BLaER1 treated with 17β-estradiol and CSF1 and Interleukin-3, amounts not matched to agents 10 nM and 100 nM (cell line): ENCODE measurements at regions not wholly inside any gene's neighbourhood (a gene's known extent, or its start where the extent isn't known, plus 50 kb on each side); places are given as distances from the start of the nearest gene placed in this dataset.

Experiments used
- H3K27ac ChIP-seq, 11 experiments: shearing (Covaris generic); formaldehyde crosslinking; 2 replicates each; pipeline ENCODE4 v1.8.1; 2022
- H3K27me3 ChIP-seq, 11 experiments: shearing (Covaris generic); formaldehyde crosslinking; 2 replicates each; pipeline ENCODE4 v1.8.1; 2022
- H3K36me3 ChIP-seq, 11 experiments: shearing (Covaris generic); formaldehyde crosslinking; 2 replicates each; pipeline ENCODE4 v1.8.1; 2022
- H3K4me1 ChIP-seq, 10 experiments: shearing (Covaris generic); formaldehyde crosslinking; 2 replicates each; pipeline ENCODE4 v1.8.1; 2022
- H3K4me2 ChIP-seq, 11 experiments: shearing (Covaris generic); formaldehyde crosslinking; 2 replicates each; pipeline ENCODE4 v1.8.1; 2022
- H3K4me3 ChIP-seq, 10 experiments: shearing (Covaris generic); formaldehyde crosslinking; 2 replicates each; pipeline ENCODE4 v1.8.1; 2022
- H3K9ac ChIP-seq, 11 experiments: shearing (Covaris generic); formaldehyde crosslinking; 2 replicates each; pipeline ENCODE4 v1.8.1; 2022
- H3K9me3 ChIP-seq, 11 experiments: shearing (Covaris generic); formaldehyde crosslinking; replicated peaks in 1 of 11; 2 replicates each; pipeline ENCODE4 v1.8.1; 2022
- H4K20me1 ChIP-seq, 11 experiments: shearing (Covaris generic); formaldehyde crosslinking; 2 replicates each; pipeline ENCODE4 v1.8.1; 2022
- Cebpa-rat ChIP-seq, 11 experiments: shearing (Covaris generic); IDR thresholded peaks; 2 replicates each; pipeline ENCODE4 v1.8.1; 2022

GRCh38 chr9:89252651-89253267, 58.2 kb upstream of the CKS2 start:
- Histone ChIP-seq H3K27me3 (no peaks in the 10 kb centered on the region), H3K4me2 (no peak overlapping the region), H4K20me1 (no peaks in the 10 kb centered on the region), H3K27ac (no peak overlapping the region), H3K9ac (no peak overlapping the region), H3K4me3 (no peak overlapping the region), H3K9me3 (peaks cover 7 to 24% (median 18%) of the 10 kb centered on the region in 11 experiments; a peak in 17 of 22 replicates), H3K36me3 (no peaks in the 10 kb centered on the region), H3K4me1 (peaks cover 3 to 24% (median 14%) of the 10 kb centered on the region in 10 experiments; a peak in 17 of 20 replicates)
- no peak for TF ChIP-seq Cebpa-rat (IDR thresholded peaks at IDR 0.05)

GRCh38 chr9:89254058-89254772, 56.8 kb upstream of the CKS2 start:
- Histone ChIP-seq H3K9ac (no peak overlapping the region), H4K20me1 (no peaks in the 10 kb centered on the region), H3K4me1 (peaks cover 0 to 15% (median 7%) of the 10 kb centered on the region in 10 experiments; a peak in 13 of 20 replicates), H3K27me3 (no peaks in the 10 kb centered on the region), H3K9me3 (peaks cover 7 to 24% (median 18%) of the 10 kb centered on the region in 11 experiments; a peak in 17 of 22 replicates), H3K36me3 (no peaks in the 10 kb centered on the region), H3K27ac (no peak overlapping the region), H3K4me2 (no peak overlapping the region), H3K4me3 (no peak overlapping the region)
- TF ChIP-seq Cebpa-rat (IDR thresholded peaks at IDR 0.05) = no peak

GRCh38 chr9:89254773-89255125, 56.2 kb upstream of the CKS2 start:
- no peak for TF ChIP-seq Cebpa-rat (IDR thresholded peaks at IDR 0.05)

GRCh38 chr9:89256225-89256624, 54.8 kb upstream of the CKS2 start:
- no peak overlapping the region for H3K4me2 ChIP-seq
- no peak overlapping the region for H3K4me3 ChIP-seq
- no peaks in the 10 kb centered on the region for H3K27me3 ChIP-seq
- H4K20me1 ChIP-seq = no peaks in the 10 kb centered on the region
- peaks cover 0 to 7% (median 0%) of the 10 kb centered on the region in 10 experiments; a peak in 3 of 20 replicates for H3K4me1 ChIP-seq
- peaks cover 7 to 24% (median 18%) of the 10 kb centered on the region in 11 experiments; a peak in 17 of 22 replicates for H3K9me3 ChIP-seq
- no peak overlapping the region for H3K27ac ChIP-seq
- H3K36me3 ChIP-seq = no peaks in the 10 kb centered on the region
- TF ChIP-seq Cebpa-rat (IDR thresholded peaks at IDR 0.05) = no peak
- no peak overlapping the region for H3K9ac ChIP-seq

More at GRCh38 chr9:89254773-89255125, 56.2 kb upstream of the CKS2 start:
- Histone ChIP-seq H3K9me3 (peaks cover 7 to 24% (median 18%) of the 10 kb centered on the region in 11 experiments; a peak in 17 of 22 replicates), H3K4me2 (no peak overlapping the region; a peak in 1 of 22 replicates), H3K27ac (no peak overlapping the region), H3K4me1 (peaks cover 0 to 10% (median 4%) of the 10 kb centered on the region in 10 experiments; a peak in 8 of 20 replicates), H3K36me3 (no peaks in the 10 kb centered on the region), H3K27me3 (no peaks in the 10 kb centered on the region), H3K4me3 (no peak overlapping the region), H4K20me1 (no peaks in the 10 kb centered on the region), H3K9ac (no peak overlapping the region)

- Histone ChIP-seq H3K27me3 (no peaks in the 10 kb centered on the region), H3K9ac (no peak overlapping the region), H3K9me3 (peaks cover 7 to 23% (median 17%) of the 10 kb centered on the region in 11 experiments; a peak in 17 of 22 replicates), H3K4me3 (no peak overlapping the region), H3K36me3 (no peaks in the 10 kb centered on the region), H3K27ac (no peak overlapping the region), H3K4me2 (no peak overlapping the region), H4K20me1 (no peaks in the 10 kb centered on the region), H3K4me1 (peaks cover 0 to 7% (median 0%) of the 10 kb centered on the region in 10 experiments; a peak in 3 of 20 replicates)
- TF ChIP-seq Cebpa-rat (IDR thresholded peaks at IDR 0.05) = no peak
Measured at GRCh38 chr9:89256642-89257041, 54.4 kb upstream of the CKS2 start.

- Histone ChIP-seq H4K20me1 (no peaks in the 10 kb centered on the region), H3K36me3 (no peaks in the 10 kb centered on the region), H3K4me3 (no peak overlapping the region), H3K27ac (no peak overlapping the region), H3K4me2 (no peak overlapping the region), H3K4me1 (no peaks in the 10 kb centered on the region), H3K9ac (no peak overlapping the region), H3K27me3 (no peaks in the 10 kb centered on the region), H3K9me3 (peaks cover 0 to 6% (median 0%) of the 10 kb centered on the region in 11 experiments; a peak in 2 of 22 replicates)
- no peak for TF ChIP-seq Cebpa-rat (IDR thresholded peaks at IDR 0.05)
Measured at GRCh38 chr9:89260525-89260924, 50.5 kb upstream of the CKS2 start.
